ENCODE measurements at regions not wholly inside any gene's neighbourhood (a gene's known extent, or its start where the extent isn't known, plus 50 kb on each side); places are given as distances from the start of the nearest gene placed in this dataset.
"Not testable (repeated sequence)": the region's sequence is repeated elsewhere in the genome, so short reads cannot be mapped to it uniquely, and the experiment has no call there.

DNA sequence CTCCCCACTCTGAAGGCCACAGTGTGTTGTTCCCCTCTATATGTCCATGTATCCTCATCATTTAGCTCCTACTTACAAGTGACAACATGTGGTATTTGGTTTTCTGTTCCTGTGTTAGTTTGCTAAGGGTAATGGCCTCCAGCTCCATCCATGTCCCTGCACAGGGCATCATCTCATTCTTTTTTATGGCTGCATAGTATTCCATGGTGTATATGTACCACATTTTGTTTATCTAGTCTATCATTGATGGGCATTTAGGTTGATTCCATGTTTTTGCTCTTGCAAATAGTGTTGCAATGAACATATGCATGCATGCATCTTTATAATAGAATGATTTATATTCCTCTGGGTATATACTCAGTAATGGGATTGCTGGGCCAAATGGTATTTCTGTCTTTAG, 135.8 kb upstream of the ELL2 start:
- not testable (repeated sequence) for TF ChIP-seq POLR2A, CTCF (IDR thresholded peaks at IDR 0.05)
